NB4 (cell line): ENCODE measurements at regions not wholly inside any gene's neighbourhood (a gene's known extent, or its start where the extent isn't known, plus 50 kb on each side); places are given as distances from the start of the nearest gene placed in this dataset.

ENCODE experiments used
- POLR2A ChIP-seq: IDR thresholded peaks from 2 replicates; pipeline ENCODE4 v1.6.1; 2011; ENCODE audit warnings: mild to moderate bottlenecking; ENCODE audit not compliant: insufficient read length; ENCODE audit errors: extremely low read depth
- TF ChIP-seq, protein P1 (sequence below): IDR thresholded peaks from one replicate; pipeline ENCODE4 v1.5.1; 2012; ENCODE audit warnings: low read depth, low read length

DNA sequence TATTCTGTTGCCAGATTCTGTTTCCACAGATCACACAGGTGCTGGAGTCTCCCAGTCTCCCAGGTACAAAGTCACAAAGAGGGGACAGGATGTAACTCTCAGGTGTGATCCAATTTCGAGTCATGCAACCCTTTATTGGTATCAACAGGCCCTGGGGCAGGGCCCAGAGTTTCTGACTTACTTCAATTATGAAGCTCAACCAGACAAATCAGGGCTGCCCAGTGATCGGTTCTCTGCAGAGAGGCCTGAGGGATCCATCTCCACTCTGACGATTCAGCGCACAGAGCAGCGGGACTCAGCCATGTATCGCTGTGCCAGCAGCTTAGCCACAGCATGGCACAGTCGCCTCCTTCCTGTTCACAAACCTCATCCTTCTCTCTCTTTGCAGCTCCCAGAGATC, 237.5 kb upstream of the PRSS1 start:
- TF ChIP-seq, protein P1, sequence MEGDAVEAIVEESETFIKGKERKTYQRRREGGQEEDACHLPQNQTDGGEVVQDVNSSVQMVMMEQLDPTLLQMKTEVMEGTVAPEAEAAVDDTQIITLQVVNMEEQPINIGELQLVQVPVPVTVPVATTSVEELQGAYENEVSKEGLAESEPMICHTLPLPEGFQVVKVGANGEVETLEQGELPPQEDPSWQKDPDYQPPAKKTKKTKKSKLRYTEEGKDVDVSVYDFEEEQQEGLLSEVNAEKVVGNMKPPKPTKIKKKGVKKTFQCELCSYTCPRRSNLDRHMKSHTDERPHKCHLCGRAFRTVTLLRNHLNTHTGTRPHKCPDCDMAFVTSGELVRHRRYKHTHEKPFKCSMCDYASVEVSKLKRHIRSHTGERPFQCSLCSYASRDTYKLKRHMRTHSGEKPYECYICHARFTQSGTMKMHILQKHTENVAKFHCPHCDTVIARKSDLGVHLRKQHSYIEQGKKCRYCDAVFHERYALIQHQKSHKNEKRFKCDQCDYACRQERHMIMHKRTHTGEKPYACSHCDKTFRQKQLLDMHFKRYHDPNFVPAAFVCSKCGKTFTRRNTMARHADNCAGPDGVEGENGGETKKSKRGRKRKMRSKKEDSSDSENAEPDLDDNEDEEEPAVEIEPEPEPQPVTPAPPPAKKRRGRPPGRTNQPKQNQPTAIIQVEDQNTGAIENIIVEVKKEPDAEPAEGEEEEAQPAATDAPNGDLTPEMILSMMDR = no peak
- TF ChIP-seq POLR2A = no peak
